Body of pancreas (tissue), 4 donors: ENCODE measurements at regions not wholly inside any gene's neighbourhood (a gene's known extent, or its start where the extent isn't known, plus 50 kb on each side); places are given as distances from the start of the nearest gene placed in this dataset.

Experiments used
- CTCF ChIP-seq, 7 experiments: fragments of 450-650 bp in 4 of 7; fragments of 200-600 bp in 3 of 7; sonication (generic) in 3 of 7; IDR thresholded peaks; one replicate each; pipeline ENCODE4 v1.5.1; 2016 to 2019; ENCODE audit warnings: antibody characterized with exemption in 7 of 7
- POLR2A ChIP-seq, 3 donors: fragments of 450-650 bp; IDR thresholded peaks; one replicate each; pipeline ENCODE4 v1.6.1; 2016; ENCODE audit warnings: antibody characterized with exemption in 3 of 3, mild to moderate bottlenecking in 2 of 3

GRCh38 chr5:169351721-169352120, 50.8 kb upstream of the SLIT3 start:
- no peak for TF ChIP-seq CTCF (IDR thresholded peaks at IDR 0.05)
- TF ChIP-seq POLR2A (IDR thresholded peaks at IDR 0.05), result no peak
